Esophagus squamous epithelium (tissue), 4 donors: ENCODE measurements at regions not wholly inside any gene's neighbourhood (a gene's known extent, or its start where the extent isn't known, plus 50 kb on each side); places are given as distances from the start of the nearest gene placed in this dataset.

Experiments
- POLR2A ChIP-seq, 4 donors: fragments of 450-650 bp; IDR thresholded peaks; one replicate each; pipeline ENCODE4 v1.6.1; 2017; ENCODE audit warnings: antibody characterized with exemption in 4 of 4, mild to moderate bottlenecking in 4 of 4, moderate library complexity in 3 of 4
- TF ChIP-seq, protein P1 (sequence below), 6 experiments: fragments of 450-650 bp in 4 of 6; fragments of 200-600 bp in 2 of 6; sonication (generic) in 2 of 6; IDR thresholded peaks; one replicate each; pipeline ENCODE4 v1.5.1; 2016 to 2019; ENCODE audit warnings: antibody characterized with exemption in 6 of 6, mild to moderate bottlenecking in 4 of 6, moderate library complexity in 4 of 6

GRCh38 chr5:105554568-105555169, 1992.1 kb upstream of the NUDT12 start:
- TF ChIP-seq, protein P1, sequence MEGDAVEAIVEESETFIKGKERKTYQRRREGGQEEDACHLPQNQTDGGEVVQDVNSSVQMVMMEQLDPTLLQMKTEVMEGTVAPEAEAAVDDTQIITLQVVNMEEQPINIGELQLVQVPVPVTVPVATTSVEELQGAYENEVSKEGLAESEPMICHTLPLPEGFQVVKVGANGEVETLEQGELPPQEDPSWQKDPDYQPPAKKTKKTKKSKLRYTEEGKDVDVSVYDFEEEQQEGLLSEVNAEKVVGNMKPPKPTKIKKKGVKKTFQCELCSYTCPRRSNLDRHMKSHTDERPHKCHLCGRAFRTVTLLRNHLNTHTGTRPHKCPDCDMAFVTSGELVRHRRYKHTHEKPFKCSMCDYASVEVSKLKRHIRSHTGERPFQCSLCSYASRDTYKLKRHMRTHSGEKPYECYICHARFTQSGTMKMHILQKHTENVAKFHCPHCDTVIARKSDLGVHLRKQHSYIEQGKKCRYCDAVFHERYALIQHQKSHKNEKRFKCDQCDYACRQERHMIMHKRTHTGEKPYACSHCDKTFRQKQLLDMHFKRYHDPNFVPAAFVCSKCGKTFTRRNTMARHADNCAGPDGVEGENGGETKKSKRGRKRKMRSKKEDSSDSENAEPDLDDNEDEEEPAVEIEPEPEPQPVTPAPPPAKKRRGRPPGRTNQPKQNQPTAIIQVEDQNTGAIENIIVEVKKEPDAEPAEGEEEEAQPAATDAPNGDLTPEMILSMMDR (IDR thresholded peaks at IDR 0.05): no peak
- no peak for TF ChIP-seq POLR2A (IDR thresholded peaks at IDR 0.05)
